OCI-LY7 (cell line): ENCODE measurements at regions not wholly inside any gene's neighbourhood (a gene's known extent, or its start where the extent isn't known, plus 50 kb on each side); places are given as distances from the start of the nearest gene placed in this dataset.

ENCODE experiments used
- BruUV-seq: library from RNA; stranded (reverse); fragments of 400-500 nt; replicated peaks from 2 replicates; lab custom pipeline; 2021; lab: Mats Ljungman, UMichigan
- CTCF ChIA-PET: fragments of 300-600 bp; sonication (Branson Sonifier 250); formaldehyde crosslinking; loops from one replicate; lab custom pipeline; 2022; ENCODE audit warnings: antibody characterized with exemption; ENCODE audit not compliant: unreplicated experiment; lab: Charles Lee
- POLR2A ChIA-PET: fragments of 300-600 bp; sonication (Branson Sonifier 250); formaldehyde crosslinking; loops from one replicate; lab custom pipeline; 2022; ENCODE audit warnings: antibody characterized with exemption; lab: Charles Lee
- DNase-seq: peaks from one replicate; pipeline ENCODE4 v3.0.0-alpha.2; 2015; ENCODE audit warnings: low spot score
- H2AFZ ChIP-seq: fragments of 200-600 bp; sonication (generic), shearing (Covaris generic); 2 replicates; pipeline ENCODE4 v1.6.1; 2014; ENCODE audit warnings: mild to moderate bottlenecking, antibody characterized with exemption, low read length, moderate library complexity
- H3K27ac ChIP-seq: fragments of 200-600 bp; sonication (generic); 2 replicates; pipeline ENCODE4 v1.5.1; 2014; ENCODE audit warnings: mixed run types, low read depth, mild to moderate bottlenecking, moderate library complexity, low read length, inconsistent platforms; ENCODE audit not compliant: poor library complexity, severe bottlenecking
- H3K36me3 ChIP-seq: fragments of 200-600 bp; sonication (generic); 2 replicates; pipeline ENCODE4 v1.6.1; 2014; ENCODE audit warnings: mild to moderate bottlenecking, antibody characterized with exemption, low read length, moderate library complexity, mixed read lengths; ENCODE audit not compliant: insufficient read depth
- H3K4me1 ChIP-seq: fragments of 200-600 bp; sonication (generic); 2 replicates; pipeline ENCODE4 v1.5.1; 2014; ENCODE audit warnings: mild to moderate bottlenecking, low read length; ENCODE audit not compliant: insufficient read depth, poor library complexity, severe bottlenecking
- H3K4me2 ChIP-seq: fragments of 200-600 bp; sonication (generic); 2 replicates; pipeline ENCODE4 v1.6.1; 2014; ENCODE audit warnings: mild to moderate bottlenecking, low read length
- H3K4me3 ChIP-seq: fragments of 200-600 bp; sonication (generic); 2 replicates; pipeline ENCODE4 v1.5.1; 2014; ENCODE audit warnings: mild to moderate bottlenecking, low read depth, low read length; ENCODE audit not compliant: poor library complexity, severe bottlenecking
- H3K79me2 ChIP-seq: fragments of 200-600 bp; sonication (generic); 2 replicates; pipeline ENCODE4 v1.6.1; 2016; ENCODE audit warnings: low read depth, mild to moderate bottlenecking, low read length, moderate library complexity, mixed read lengths; ENCODE audit not compliant: insufficient read depth
- H3K9me2 ChIP-seq: fragments of 200-600 bp; sonication (generic); 2 replicates; pipeline ENCODE4 v1.6.1; 2016; ENCODE audit warnings: mild to moderate bottlenecking, low read length, mixed read lengths; ENCODE audit not compliant: insufficient read depth
- H3K9me3 ChIP-seq: fragments of 200-600 bp; sonication (generic); 2 replicates; pipeline ENCODE4 v1.6.1; 2014; ENCODE audit warnings: mild to moderate bottlenecking, mixed run types, low read length, mixed read lengths
- H4K20me1 ChIP-seq: fragments of 200-600 bp; sonication (generic); 2 replicates; pipeline ENCODE4 v1.6.1; 2014; ENCODE audit warnings: mild to moderate bottlenecking, antibody characterized with exemption, low read length, moderate library complexity, mixed read lengths; ENCODE audit not compliant: insufficient read depth
- EZH2phosphoT487 ChIP-seq: fragments of 200-600 bp; sonication (generic); IDR thresholded peaks from 2 replicates; pipeline ENCODE4 v1.6.1; 2018; ENCODE audit warnings: low read depth, borderline replicate concordance, mild to moderate bottlenecking, mixed run types, antibody characterized with exemption, low read length, moderate library complexity, mixed read lengths
- intact Hi-C: fragments of 100-400 bp; cut with micrococcal nuclease; formaldehyde crosslinking; loops from one replicate; pipeline ENCODE4 v1.10.0; 2022; ENCODE audit not compliant: unreplicated experiment
- TF ChIP-seq, protein P1 (sequence below): fragments of 200-600 bp; sonication (generic); conservative IDR thresholded peaks from 2 replicates; pipeline ENCODE4 v1.5.1; 2014; ENCODE audit warnings: mild to moderate bottlenecking, antibody characterized with exemption, low read length, moderate library complexity, mixed read lengths

DNA sequence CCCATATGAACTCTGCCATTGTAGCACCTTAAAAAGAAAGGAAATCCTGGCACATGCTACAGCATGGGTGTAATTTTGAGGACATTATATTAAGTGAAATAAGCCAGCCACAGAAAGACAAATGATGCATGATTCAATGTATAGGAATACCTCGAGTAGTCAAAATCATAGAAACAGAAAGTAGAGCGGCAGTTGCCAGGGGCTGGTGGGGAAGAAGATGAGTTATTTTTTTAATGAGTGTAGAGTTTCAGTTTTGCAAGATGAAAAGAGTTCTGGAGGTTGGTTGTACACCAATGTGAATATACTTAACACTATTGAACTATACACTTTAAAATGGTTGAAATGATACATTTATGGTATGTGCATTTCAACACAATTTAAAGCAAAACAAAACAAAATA, 133.0 kb downstream of the ZDHHC21 start:
- DNase-seq = no peak
- intact Hi-C loops = no loop called here

DNA sequence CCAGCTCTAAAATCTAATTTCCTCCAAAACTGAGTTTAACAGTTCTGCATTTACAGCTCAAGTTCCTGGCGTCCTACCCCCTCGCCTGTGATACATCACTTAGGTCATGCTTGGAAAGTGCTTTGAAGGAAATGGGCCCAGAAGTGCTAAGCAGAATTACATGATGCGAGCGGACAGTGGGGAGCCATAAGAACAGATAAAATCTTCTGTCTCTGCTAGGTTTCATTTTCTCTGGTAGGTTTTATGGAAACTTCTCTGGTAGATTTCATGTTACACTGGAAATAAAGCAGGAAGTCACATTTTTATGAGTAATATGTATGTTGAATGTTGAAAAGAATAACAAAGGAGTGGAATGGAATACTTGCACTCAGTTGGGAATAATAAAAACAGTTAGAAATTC, 138.3 kb downstream of the ZDHHC21 start:
- POLR2A ChIA-PET = no interaction called here

More for the DNA sequence above, 133.0 kb downstream of the ZDHHC21 start:
- H3K4me1 ChIP-seq = no peaks in the 10 kb centered on the region
- H3K9me3 ChIP-seq = no peaks in the 10 kb centered on the region
- TF ChIP-seq, protein P1, sequence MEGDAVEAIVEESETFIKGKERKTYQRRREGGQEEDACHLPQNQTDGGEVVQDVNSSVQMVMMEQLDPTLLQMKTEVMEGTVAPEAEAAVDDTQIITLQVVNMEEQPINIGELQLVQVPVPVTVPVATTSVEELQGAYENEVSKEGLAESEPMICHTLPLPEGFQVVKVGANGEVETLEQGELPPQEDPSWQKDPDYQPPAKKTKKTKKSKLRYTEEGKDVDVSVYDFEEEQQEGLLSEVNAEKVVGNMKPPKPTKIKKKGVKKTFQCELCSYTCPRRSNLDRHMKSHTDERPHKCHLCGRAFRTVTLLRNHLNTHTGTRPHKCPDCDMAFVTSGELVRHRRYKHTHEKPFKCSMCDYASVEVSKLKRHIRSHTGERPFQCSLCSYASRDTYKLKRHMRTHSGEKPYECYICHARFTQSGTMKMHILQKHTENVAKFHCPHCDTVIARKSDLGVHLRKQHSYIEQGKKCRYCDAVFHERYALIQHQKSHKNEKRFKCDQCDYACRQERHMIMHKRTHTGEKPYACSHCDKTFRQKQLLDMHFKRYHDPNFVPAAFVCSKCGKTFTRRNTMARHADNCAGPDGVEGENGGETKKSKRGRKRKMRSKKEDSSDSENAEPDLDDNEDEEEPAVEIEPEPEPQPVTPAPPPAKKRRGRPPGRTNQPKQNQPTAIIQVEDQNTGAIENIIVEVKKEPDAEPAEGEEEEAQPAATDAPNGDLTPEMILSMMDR = no peak
- no peak for TF ChIP-seq EZH2phosphoT487
- H3K79me2 ChIP-seq = no peaks in the 10 kb centered on the region
- H3K9me2 ChIP-seq = no peaks in the 10 kb centered on the region
- no peak overlapping the region for H2AFZ ChIP-seq
- no peak overlapping the region for H3K4me2 ChIP-seq
- POLR2A ChIA-PET = no interaction called here
- H3K27ac ChIP-seq = no peak overlapping the region
- BruUV-seq = no TSS peak
- no peaks in the 10 kb centered on the region for H3K36me3 ChIP-seq
- H4K20me1 ChIP-seq = no peaks in the 10 kb centered on the region
- no peak overlapping the region for H3K4me3 ChIP-seq
- CTCF ChIA-PET = no interaction called here

More for the DNA sequence above, 138.3 kb downstream of the ZDHHC21 start:
- no peak for DNase-seq
- no peak overlapping the region for H3K4me2 ChIP-seq
- H3K79me2 ChIP-seq = no peaks in the 10 kb centered on the region
- no peak overlapping the region for H3K27ac ChIP-seq
- H3K36me3 ChIP-seq = no peaks in the 10 kb centered on the region
- H3K9me2 ChIP-seq = no peaks in the 10 kb centered on the region
- CTCF ChIA-PET = no interaction called here
- no peaks in the 10 kb centered on the region for H3K4me1 ChIP-seq
- no peaks in the 10 kb centered on the region for H4K20me1 ChIP-seq
- TF ChIP-seq, protein P1 = no peak
- no peak for TF ChIP-seq EZH2phosphoT487
- BruUV-seq = no TSS peak
- H3K4me3 ChIP-seq = no peak overlapping the region
- H3K9me3 ChIP-seq = no peaks in the 10 kb centered on the region
- H2AFZ ChIP-seq = no peak overlapping the region
- intact Hi-C loops = loop anchor here (10.0 kb wide), 1 partner anchor 60 kb away; no protein-coding TSS in a partner anchor
